ENCODE measurements at regions not wholly inside any gene's neighbourhood (a gene's known extent, or its start where the extent isn't known, plus 50 kb on each side); places are given as distances from the start of the nearest gene placed in this dataset.

- no peaks in the 10 kb centered on the region for H3K79me2 ChIP-seq (ENCODE audit: control insufficient read depth, insufficient read depth, low read length)
- H3K4me2 ChIP-seq (ENCODE audit: insufficient read depth, low read length): no peak overlapping the region
- ChIA-PET CTCF (interaction anchor here (0.5 to 5.9 kb wide), 2 partner anchors 10 to 21 kb away, joined by 3 to 37 read pairs; no protein-coding TSS in a partner anchor), POLR2A (no interaction called here)
- dilution Hi-C loops (cut with MboI; ENCODE audit: extremely low pct_ligation_motif_present, low sequenced_read_pairs) (no loop called here), intact Hi-C loops (cut with micrococcal nuclease) (no loop called here)
- no peaks in the 10 kb centered on the region for H3K9me1 ChIP-seq (replicated peaks; ENCODE audit: control insufficient read depth, extremely low read depth, insufficient read depth, low read length)
- H2AFZ ChIP-seq (ENCODE audit: low read depth, low read length): no peak overlapping the region
- peaks cover 0 to 2% of the 10 kb centered on the region in 2 experiments for H3K36me3 ChIP-seq (ENCODE audit: control insufficient read depth in 2 of 2, extremely low read depth in 1 of 2, insufficient read depth in 2 of 2, low read length in 2 of 2)
- DNase-seq (ENCODE audit: low read depth, low spot score) (no peak), FAIRE-seq (no peak)
- TF ChIP-seq FOS (IDR thresholded peaks at IDR 0.05; ENCODE audit: borderline replicate concordance, insufficient read depth, low read length) (no peak), MYC (IDR thresholded peaks at IDR 0.05; ENCODE audit: low read depth, low read length) (no peak)
- H3K4me1 ChIP-seq (ENCODE audit: control insufficient read depth, extremely low read depth, insufficient read depth, low read length): peaks cover 11% of the 10 kb centered on the region
- H3K9ac ChIP-seq (replicated peaks; ENCODE audit: extremely low read depth, insufficient read depth, low read length): no peak overlapping the region
- BruUV-seq (replicated peaks): no TSS peak
- H3K27ac ChIP-seq (ENCODE audit: insufficient read depth, low read depth, low read length): no peak overlapping the region
- no peaks in the 10 kb centered on the region for H3K27me3 ChIP-seq (ENCODE audit: control insufficient read depth in 2 of 2, insufficient read depth in 2 of 2, low read length in 2 of 2)
- no peaks in the 10 kb centered on the region for H3K9me3 ChIP-seq (replicated peaks; ENCODE audit: control insufficient read depth, insufficient read depth, low read length)
- H3K4me3 ChIP-seq (replicated peaks in 1 of 3; ENCODE audit: insufficient read depth in 1 of 3, low read depth in 1 of 3, low read length in 3 of 3): no peak overlapping the region
- H4K20me1 ChIP-seq (replicated peaks; ENCODE audit: control insufficient read depth, extremely low read depth, insufficient read depth, low read length): no peaks in the 10 kb centered on the region
These were observed 221.5 kb upstream of the KLF14 start for GRCh38 chr7:130955565-130955919.

GRCh38 chr7:130956417-130957136 lies 222.6 kb upstream of the KLF14 start:
- dilution Hi-C loops (cut with MboI; ENCODE audit: extremely low pct_ligation_motif_present, low sequenced_read_pairs): no loop called here
- Histone ChIP-seq H2AFZ (ENCODE audit: low read depth, low read length) (peak overlapping the region; percentile 47), H4K20me1 (replicated peaks; ENCODE audit: control insufficient read depth, extremely low read depth, insufficient read depth, low read length) (no peaks in the 10 kb centered on the region), H3K4me1 (ENCODE audit: control insufficient read depth, extremely low read depth, insufficient read depth, low read length) (peaks cover 16% of the 10 kb centered on the region), H3K36me3 (ENCODE audit: control insufficient read depth in 2 of 2, extremely low read depth in 1 of 2, insufficient read depth in 2 of 2, low read length in 2 of 2) (no peaks in the 10 kb centered on the region), H3K4me2 (ENCODE audit: insufficient read depth, low read length) (peak overlapping the region; percentile 82), H3K9me3 (replicated peaks; ENCODE audit: control insufficient read depth, insufficient read depth, low read length) (no peaks in the 10 kb centered on the region), H3K4me3 (replicated peaks in 1 of 3; ENCODE audit: insufficient read depth in 1 of 3, low read depth in 1 of 3, low read length in 3 of 3) (no peak overlapping the region), H3K79me2 (ENCODE audit: control insufficient read depth, insufficient read depth, low read length) (no peaks in the 10 kb centered on the region), H3K27ac (ENCODE audit: insufficient read depth, low read depth, low read length) (peak overlapping the region; percentile 51), H3K9ac (replicated peaks; ENCODE audit: extremely low read depth, insufficient read depth, low read length) (peak overlapping the region; percentile 29), H3K9me1 (replicated peaks; ENCODE audit: control insufficient read depth, extremely low read depth, insufficient read depth, low read length) (no peaks in the 10 kb centered on the region), H3K27me3 (ENCODE audit: control insufficient read depth in 2 of 2, insufficient read depth in 2 of 2, low read length in 2 of 2) (no peaks in the 10 kb centered on the region)
- ChIA-PET POLR2A (no interaction called here), CTCF (interaction anchor here (1.2 to 5.9 kb wide), 8 partner anchors 10 to 60 kb away, joined by 3 to 37 read pairs (median 5); no protein-coding TSS in a partner anchor)
- no peak for FAIRE-seq
- DNase-seq (ENCODE audit: low read depth, low spot score): peak; percentile 59
- intact Hi-C loops (cut with micrococcal nuclease): no loop called here
- no peak for TF ChIP-seq POLR2AphosphoS5 (IDR thresholded peaks at IDR 0.05; ENCODE audit: insufficient read depth, low read depth, low read length)
- TF ChIP-seq, protein P1, sequence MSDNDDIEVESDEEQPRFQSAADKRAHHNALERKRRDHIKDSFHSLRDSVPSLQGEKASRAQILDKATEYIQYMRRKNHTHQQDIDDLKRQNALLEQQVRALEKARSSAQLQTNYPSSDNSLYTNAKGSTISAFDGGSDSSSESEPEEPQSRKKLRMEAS (IDR thresholded peaks at IDR 0.05; ENCODE audit: insufficient read depth, insufficient read length): no peak
- no peak for TF ChIP-seq EZH2 (IDR thresholded peaks at IDR 0.05; ENCODE audit: borderline replicate concordance, low read depth, low read length, severe bottlenecking)
- no TSS peak for BruUV-seq (replicated peaks)
